Colonic mucosa (tissue), 4 donors: ENCODE measurements at regions not wholly inside any gene's neighbourhood (a gene's known extent, or its start where the extent isn't known, plus 50 kb on each side); places are given as distances from the start of the nearest gene placed in this dataset.
A peak's percentile ranks its signal among the peaks of the same experiment; 100 is the strongest.
"Not testable (repeated sequence)": the region's sequence is repeated elsewhere in the genome, so short reads cannot be mapped to it uniquely, and the experiment has no call there.

Experiments used
- DNase-seq: peaks from one replicate; pipeline ENCODE4 v3.0.0-alpha.2; 2020
- H3K27ac ChIP-seq: fragments of 200-600 bp; one replicate; pipeline ENCODE4 v1.8.0; 2021
- H3K27me3 ChIP-seq: fragments of 200-600 bp; one replicate; pipeline ENCODE4 v1.8.0; 2021
- H3K36me3 ChIP-seq: fragments of 200-600 bp; one replicate; pipeline ENCODE4 v1.8.0; 2021
- H3K4me1 ChIP-seq: fragments of 200-600 bp; one replicate; pipeline ENCODE4 v1.8.0; 2021; ENCODE audit warnings: mild to moderate bottlenecking
- H3K4me3 ChIP-seq: fragments of 200-600 bp; one replicate; pipeline ENCODE4 v1.8.0; 2021
- H3K9ac ChIP-seq, 2 donors: one replicate each; pipeline ENCODE4 v1.7.0; 2013; ENCODE audit warnings: control low read depth in 2 of 2, low read depth in 2 of 2, low read length in 2 of 2
- H3K9me3 ChIP-seq: fragments of 200-600 bp; one replicate; pipeline ENCODE4 v1.8.0; 2021
- CTCF ChIP-seq: fragments of 200-600 bp; IDR thresholded peaks from one replicate; pipeline ENCODE4 v1.8.0; 2022; ENCODE audit warnings: antibody characterized with exemption, mild to moderate bottlenecking
- intact Hi-C: fragments of 100-400 bp; cut with DNase I; formaldehyde crosslinking; loops from one replicate; pipeline ENCODE4 v1.14.1; 2022
- donor health status: healthy.
- donor health status: DM: no; HTN: no; CAD: no.
- donor health status: DM: no; HTN: no; CAD: no.

- H3K9ac ChIP-seq: no peak overlapping the region
- H3K27ac ChIP-seq: no peak overlapping the region
- H3K4me1 ChIP-seq: no peaks in the 10 kb centered on the region
- DNase-seq: no peak
- H3K36me3 ChIP-seq: no peaks in the 10 kb centered on the region
- no peaks in the 10 kb centered on the region for H3K9me3 ChIP-seq
- no peaks in the 10 kb centered on the region for H3K27me3 ChIP-seq
- H3K4me3 ChIP-seq: no peak overlapping the region
- TF ChIP-seq CTCF: no peak
- intact Hi-C loops: no loop called here
These were observed 218.9 kb downstream of the USP22 start for GRCh38 chr17:20823905-20824304.

DNA sequence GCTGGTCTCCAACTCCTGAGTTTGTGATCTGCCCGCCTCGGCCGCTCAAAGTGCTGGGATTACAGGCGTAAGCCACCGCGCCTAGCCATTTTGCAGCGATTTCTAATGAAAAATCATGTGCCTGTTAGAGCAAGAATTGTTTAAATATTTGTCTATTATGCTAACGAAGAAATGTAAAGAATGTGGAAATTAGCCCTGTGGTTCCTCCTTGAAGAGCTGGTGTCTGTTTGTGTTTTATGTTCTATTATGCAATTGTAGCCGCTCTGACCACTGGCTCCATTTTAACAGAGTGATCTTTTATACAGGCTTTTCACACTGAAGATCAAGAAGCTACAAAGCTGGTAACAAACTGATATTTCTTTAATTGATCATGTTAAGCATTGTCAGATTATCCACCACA, 217.3 kb downstream of the USP22 start:
- Histone ChIP-seq H3K27me3 (no peaks in the 10 kb centered on the region), H3K36me3 (no peaks in the 10 kb centered on the region), H3K4me3 (no peak overlapping the region), H3K9me3 (no peaks in the 10 kb centered on the region), H3K9ac (no peak overlapping the region), H3K27ac (no peak overlapping the region), H3K4me1 (no peaks in the 10 kb centered on the region)
- no peak for TF ChIP-seq CTCF
- no peak for DNase-seq
- intact Hi-C loops: no loop called here

DNA sequence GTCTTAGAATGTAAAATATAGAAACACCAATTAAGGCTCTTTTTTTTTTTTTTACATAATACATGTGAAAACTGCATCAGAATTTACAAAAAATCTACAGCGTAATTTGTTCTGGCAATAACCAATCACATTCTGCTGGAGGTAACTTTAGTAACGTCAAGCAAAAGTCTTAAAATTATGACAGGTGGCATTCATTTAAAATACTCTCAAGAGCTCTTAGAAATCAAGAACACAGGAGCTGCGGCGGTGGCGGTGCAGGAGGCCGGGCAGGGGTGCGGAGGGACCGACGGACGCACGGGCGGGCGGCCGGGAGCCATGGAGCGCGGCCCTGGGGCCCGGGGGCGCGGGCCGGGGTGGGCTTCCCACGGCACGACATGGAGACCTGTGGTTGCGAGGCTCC, 202.4 kb downstream of the USP22 start:
- H3K27ac ChIP-seq, H3K4me3 ChIP-seq: not testable (repeated sequence)

DNA sequence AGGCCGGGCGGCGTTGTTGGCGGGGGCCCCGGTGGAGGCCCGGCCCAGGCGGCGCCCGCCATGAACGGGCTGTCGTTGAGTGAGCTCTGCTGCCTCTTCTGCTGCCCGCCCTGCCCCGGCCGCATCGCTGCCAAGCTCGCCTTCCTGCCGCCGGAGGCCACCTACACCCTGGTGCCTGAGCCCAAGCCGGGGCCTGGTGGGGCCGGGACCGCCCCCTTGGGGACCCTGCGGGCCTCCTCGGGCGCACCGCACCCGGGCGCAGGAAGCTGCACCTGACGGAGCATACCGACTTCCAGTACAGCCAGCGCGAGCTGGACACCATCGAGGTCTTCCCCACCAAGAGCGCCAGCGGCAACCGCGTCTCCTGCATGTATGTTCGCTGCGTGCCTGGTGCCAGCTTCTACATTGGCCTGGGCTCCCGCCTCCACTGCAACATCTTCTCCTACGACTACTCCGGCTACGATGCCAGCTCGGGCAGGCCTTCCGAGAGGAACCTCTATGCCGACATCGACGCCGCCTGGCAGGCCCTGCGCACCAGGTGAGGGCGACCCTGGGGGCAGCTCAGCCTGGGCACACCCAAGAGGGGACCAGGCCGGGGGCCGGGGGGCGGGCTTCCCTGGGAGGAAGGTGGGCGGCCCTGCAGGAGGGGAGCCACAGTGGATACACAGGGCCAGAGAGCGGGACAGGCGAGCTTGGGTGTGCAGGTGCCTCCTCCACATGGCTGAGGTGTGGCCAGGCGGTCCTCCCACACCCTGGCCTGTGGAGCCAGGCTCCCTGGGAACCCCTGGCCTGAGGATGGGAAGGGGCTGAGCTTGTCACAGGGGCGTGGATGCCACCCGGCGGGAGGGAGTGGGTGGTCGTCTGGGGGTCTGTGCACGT, 201.6 kb downstream of the USP22 start:
- H3K9ac ChIP-seq, DNase-seq, H3K36me3 ChIP-seq, H3K4me1 ChIP-seq, H3K27ac ChIP-seq, H3K27me3 ChIP-seq, H3K4me3 ChIP-seq, H3K9me3 ChIP-seq, intact Hi-C loops: not testable (repeated sequence)

More for the DNA sequence above, 202.4 kb downstream of the USP22 start:
- H3K9ac ChIP-seq, DNase-seq, H3K9me3 ChIP-seq, intact Hi-C loops, H3K27me3 ChIP-seq, H3K36me3 ChIP-seq, H3K4me1 ChIP-seq: not testable (repeated sequence)

DNA sequence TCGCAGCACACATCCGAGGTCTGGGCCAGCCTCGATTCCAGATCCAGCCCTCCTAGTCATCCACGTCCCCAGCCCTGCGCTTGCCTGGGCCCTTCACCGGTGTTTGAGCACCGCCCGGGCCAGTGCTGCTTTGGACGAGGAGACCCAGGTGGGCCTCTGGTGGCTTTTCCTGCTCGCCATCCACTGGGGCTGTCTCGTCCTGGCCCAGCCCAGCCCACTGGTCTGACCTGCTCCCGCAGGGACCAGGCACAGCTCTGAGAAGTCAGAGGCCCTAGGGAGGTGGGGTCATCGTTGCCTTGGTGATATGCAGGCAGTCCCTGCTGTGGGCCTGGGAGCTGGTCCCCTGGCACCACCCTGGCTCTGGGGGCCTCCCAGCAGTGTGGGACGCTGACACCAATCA, 200.8 kb downstream of the USP22 start:
- H3K27ac ChIP-seq, H3K9ac ChIP-seq, DNase-seq, H3K27me3 ChIP-seq, intact Hi-C loops, H3K36me3 ChIP-seq, H3K4me3 ChIP-seq, H3K4me1 ChIP-seq, H3K9me3 ChIP-seq: not testable (repeated sequence)

GRCh38 chr17:20843261-20843660, 199.6 kb downstream of the USP22 start:
- DNase-seq, H3K9me3 ChIP-seq, H3K4me3 ChIP-seq, intact Hi-C loops, H3K27ac ChIP-seq, H3K27me3 ChIP-seq, H3K9ac ChIP-seq, H3K4me1 ChIP-seq, H3K36me3 ChIP-seq: not testable (repeated sequence)

DNA sequence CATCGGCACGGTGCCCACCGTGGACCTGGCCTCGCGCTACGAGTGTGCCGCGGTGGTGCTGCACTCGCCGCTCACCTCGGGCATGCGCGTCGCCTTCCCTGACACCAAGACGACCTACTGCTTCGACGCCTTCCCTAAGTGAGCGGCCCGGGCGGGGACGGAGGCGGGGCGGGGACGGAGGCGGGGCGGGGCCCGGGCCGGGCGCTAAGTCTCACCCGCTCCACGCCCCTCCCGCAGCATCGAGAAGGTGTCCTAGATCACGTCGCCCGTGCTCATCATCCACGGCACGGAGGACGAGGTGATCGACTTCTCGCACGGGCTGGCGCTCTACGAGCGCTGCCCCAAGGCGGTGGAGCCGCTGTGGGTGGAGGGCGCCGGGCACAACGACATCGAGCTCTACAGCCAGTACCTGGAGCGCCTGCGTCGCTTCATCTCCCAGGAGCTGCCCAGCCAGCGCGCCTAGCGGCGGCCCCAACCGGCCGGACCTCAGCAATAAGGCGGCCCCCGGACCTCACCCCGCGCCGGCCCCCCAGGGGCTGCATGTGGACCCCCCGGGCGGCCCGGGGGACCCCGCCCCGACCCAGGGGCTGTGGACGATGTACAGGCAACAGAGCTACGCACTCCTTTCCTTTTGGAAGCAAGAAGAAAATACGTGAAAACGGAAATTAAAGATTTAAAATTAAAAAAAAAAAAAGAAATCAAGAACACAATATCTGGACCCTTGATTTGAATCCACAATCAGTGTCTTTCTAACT, 198.8 kb downstream of the USP22 start:
- H3K27me3 ChIP-seq, H3K9me3 ChIP-seq, intact Hi-C loops, H3K27ac ChIP-seq, H3K4me1 ChIP-seq, H3K9ac ChIP-seq, H3K36me3 ChIP-seq: not testable (repeated sequence)
- peak; percentile 54 for DNase-seq
- peak overlapping the region; percentile 11 for H3K4me3 ChIP-seq
